ENCODE measurements at regions not wholly inside any gene's neighbourhood (a gene's known extent, or its start where the extent isn't known, plus 50 kb on each side); places are given as distances from the start of the nearest gene placed in this dataset.

- ChIA-PET CTCF (ENCODE audit: low intra/inter-chr PET ratio) (no interaction called here), POLR2A (no interaction called here)
- no TSS peak for BruUV-seq (replicated peaks)
- no peak for TF ChIP-seq SMARCA4 (IDR thresholded peaks at IDR 0.05)
- TF ChIP-seq ZNF780A (CRISPR knock-in tag; IDR thresholded peaks at IDR 0.05) = no peak
- no peak for TF ChIP-seq DPF2 (IDR thresholded peaks at IDR 0.05)
- TF ChIP-seq NR2C2 (CRISPR knock-in tag; IDR thresholded peaks at IDR 0.05) = no peak
- TF ChIP-seq NR2C2 (tag; IDR thresholded peaks at IDR 0.05) = no peak
- TF ChIP-seq ZNF263 (CRISPR knock-in tag; IDR thresholded peaks at IDR 0.05; ENCODE audit: borderline replicate concordance) = no peak
- TF ChIP-seq MYBL2 (IDR thresholded peaks at IDR 0.05; ENCODE audit: low read depth) = no peak
- no peak for TF ChIP-seq MYBL2 (CRISPR knock-in tag; IDR thresholded peaks at IDR 0.05; ENCODE audit: borderline replicate concordance)
- Histone ChIP-seq H3K9me1 (ENCODE audit: control insufficient read depth, insufficient read depth, low read length) (no peaks in the 10 kb centered on the region), H3K9ac (ENCODE audit: insufficient read depth in 1 of 2, low read depth in 2 of 2, low read length in 2 of 2) (no peak overlapping the region), H4K20me1 (replicated peaks; ENCODE audit: control insufficient read depth, insufficient read depth, low read length) (no peaks in the 10 kb centered on the region), H3K4me2 (ENCODE audit: insufficient read depth, low read length) (no peak overlapping the region), H3K36me3 (ENCODE audit: control insufficient read depth, insufficient read depth, low read length) (no peaks in the 10 kb centered on the region), H3K9me3 (replicated peaks; ENCODE audit: control insufficient read depth, insufficient read depth, low read depth, low read length) (no peaks in the 10 kb centered on the region), H3K4me1 (replicated peaks in 1 of 2; ENCODE audit: control insufficient read depth in 2 of 2, insufficient read depth in 2 of 2, low read length in 2 of 2) (no peaks in the 10 kb centered on the region), H3K27me3 (ENCODE audit: control insufficient read depth in 2 of 2, insufficient read depth in 2 of 2, low read length in 2 of 2) (no peaks in the 10 kb centered on the region), H3K27ac (ENCODE audit: extremely low read depth, low read depth, low read length) (no peak overlapping the region), H2AFZ (ENCODE audit: low read depth, low read length) (no peak overlapping the region), H3K4me3 (no peak overlapping the region), H3K79me2 (ENCODE audit: control insufficient read depth, insufficient read depth, low read length) (no peaks in the 10 kb centered on the region)
- in situ Hi-C loops (cut with MboI) (loop anchor here (25.0 kb wide), 1 partner anchor 1893 kb away; no protein-coding TSS in a partner anchor), intact Hi-C loops (cut with micrococcal nuclease) (no loop called here)
- FAIRE-seq (no peak), DNase-seq (ENCODE audit: extremely low read depth in 1 of 4, low spot score in 3 of 4) (no peak), ATAC-seq (no peak)
- WGBS (ENCODE audit: insufficient coverage, low coverage, missing lambda C conversion rate) = 0% methylated on average over 2 of the region's 2 CpGs
These were observed 181.1 kb downstream of the YTHDC2 start for GRCh38 chr5:113694576-113694975.

- Histone ChIP-seq H3K4me2 (ENCODE audit: insufficient read depth, low read length) (no peak overlapping the region), H3K4me1 (replicated peaks in 1 of 2; ENCODE audit: control insufficient read depth in 2 of 2, insufficient read depth in 2 of 2, low read length in 2 of 2) (no peaks in the 10 kb centered on the region), H3K27me3 (ENCODE audit: control insufficient read depth in 2 of 2, insufficient read depth in 2 of 2, low read length in 2 of 2) (no peaks in the 10 kb centered on the region), H3K27ac (ENCODE audit: extremely low read depth, low read depth, low read length) (no peak overlapping the region), H3K9me3 (replicated peaks; ENCODE audit: control insufficient read depth, insufficient read depth, low read depth, low read length) (no peaks in the 10 kb centered on the region), H4K20me1 (replicated peaks; ENCODE audit: control insufficient read depth, insufficient read depth, low read length) (no peaks in the 10 kb centered on the region), H3K9ac (ENCODE audit: insufficient read depth in 1 of 2, low read depth in 2 of 2, low read length in 2 of 2) (no peak overlapping the region), H3K9me1 (ENCODE audit: control insufficient read depth, insufficient read depth, low read length) (no peaks in the 10 kb centered on the region), H3K36me3 (ENCODE audit: control insufficient read depth, insufficient read depth, low read length) (no peaks in the 10 kb centered on the region), H3K79me2 (ENCODE audit: control insufficient read depth, insufficient read depth, low read length) (no peaks in the 10 kb centered on the region), H2AFZ (ENCODE audit: low read depth, low read length) (no peak overlapping the region), H3K4me3 (no peak overlapping the region)
- no peak for FAIRE-seq
- CTCF ChIA-PET (ENCODE audit: low intra/inter-chr PET ratio) = no interaction called here
- BruUV-seq (replicated peaks) = no TSS peak
- no peak for DNase-seq (ENCODE audit: extremely low read depth in 1 of 4, low spot score in 3 of 4)
- in situ Hi-C loops (cut with MboI) (no loop called here), intact Hi-C loops (cut with micrococcal nuclease) (no loop called here)
- POLR2A ChIA-PET = no interaction called here
- no peak for ATAC-seq
- no peak for TF ChIP-seq HNRNPH1 (optimal IDR thresholded peaks at IDR 0.05; ENCODE audit: low read depth, low read length)
- TF ChIP-seq TRIM25 (IDR thresholded peaks at IDR 0.05; ENCODE audit: borderline replicate concordance) = no peak
- no peak for TF ChIP-seq THAP7 (CRISPR knock-in tag; IDR thresholded peaks at IDR 0.05)
These were observed 189.8 kb downstream of the YTHDC2 start for GRCh38 chr5:113703266-113703665.
